HG02852 (cell line): ENCODE measurements at regions not wholly inside any gene's neighbourhood (a gene's known extent, or its start where the extent isn't known, plus 50 kb on each side); places are given as distances from the start of the nearest gene placed in this dataset.

Source experiments
- ATAC-seq: cut with Tn5 transposase; IDR thresholded peaks from one replicate; pipeline ENCODE4 v1.9.1; 2021; ENCODE audit warnings: mild to moderate bottlenecking, moderate library complexity; ENCODE audit not compliant: unreplicated experiment

DNA sequence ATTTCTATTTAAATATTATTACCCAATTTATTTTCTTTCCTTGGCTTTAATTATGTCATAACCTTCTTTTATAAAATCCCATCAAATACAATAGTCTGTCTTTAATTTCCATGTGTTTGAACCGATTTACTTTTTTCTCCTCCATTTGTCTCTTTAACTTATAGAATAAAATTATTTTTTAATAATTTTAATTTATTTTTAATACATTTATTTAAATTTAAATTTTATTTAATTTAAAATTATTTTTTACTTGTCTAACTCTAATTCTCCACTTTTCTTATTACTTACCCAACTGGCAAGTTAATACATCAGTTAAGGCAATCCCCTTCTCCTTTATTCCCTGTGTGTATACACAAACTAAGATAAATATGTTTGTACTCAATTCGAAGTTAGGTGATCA, 817.6 kb upstream of the NR2F2 start:
- no peak for ATAC-seq

DNA sequence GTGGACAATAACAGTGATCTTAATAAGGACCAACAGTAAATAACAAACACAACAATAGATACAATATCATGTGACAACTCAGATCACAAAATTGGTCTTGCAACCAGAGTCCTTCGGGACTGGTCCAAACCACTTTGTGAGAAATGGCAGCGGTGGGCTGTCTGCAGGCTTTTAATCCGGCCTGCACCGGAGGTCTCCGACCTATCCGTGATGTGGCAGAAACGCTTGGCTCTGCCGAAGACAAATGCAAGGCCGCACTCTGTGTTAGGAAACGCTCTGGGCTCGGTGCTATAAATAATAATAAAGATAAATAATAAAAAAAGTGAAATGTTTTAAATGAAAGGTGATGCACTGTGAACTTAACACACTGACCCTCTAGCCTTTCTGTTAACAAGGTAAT, 810.6 kb upstream of the NR2F2 start:
- ATAC-seq: no peak

GRCh38 chr15:95520511-95520910, 810.0 kb upstream of the NR2F2 start:
- no peak for ATAC-seq

DNA sequence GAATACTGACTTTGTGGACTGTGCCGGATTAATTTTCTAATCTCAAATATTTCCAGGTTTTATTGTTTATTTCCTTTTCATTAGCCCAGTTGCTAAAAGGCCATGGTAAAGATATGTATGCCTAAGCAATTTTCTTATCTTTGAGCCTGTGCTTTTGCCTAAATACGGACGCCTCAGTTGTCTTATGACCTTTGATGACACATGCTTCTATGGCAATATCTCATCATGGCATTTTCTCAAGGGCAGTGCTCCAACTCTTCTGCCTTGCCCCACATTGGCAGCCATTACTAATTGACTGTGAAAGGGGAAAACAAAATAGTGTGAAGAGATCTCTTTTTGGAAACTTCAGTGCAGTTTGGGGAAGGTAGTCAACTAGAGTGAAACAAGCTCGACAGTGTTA, 809.6 kb upstream of the NR2F2 start:
- ATAC-seq: no peak

- no peak for ATAC-seq
Observed at GRCh38 chr15:95522533-95522932, 808.0 kb upstream of the NR2F2 start.

GRCh38 chr15:95528920-95529319, 801.6 kb upstream of the NR2F2 start:
- no peak for ATAC-seq

DNA sequence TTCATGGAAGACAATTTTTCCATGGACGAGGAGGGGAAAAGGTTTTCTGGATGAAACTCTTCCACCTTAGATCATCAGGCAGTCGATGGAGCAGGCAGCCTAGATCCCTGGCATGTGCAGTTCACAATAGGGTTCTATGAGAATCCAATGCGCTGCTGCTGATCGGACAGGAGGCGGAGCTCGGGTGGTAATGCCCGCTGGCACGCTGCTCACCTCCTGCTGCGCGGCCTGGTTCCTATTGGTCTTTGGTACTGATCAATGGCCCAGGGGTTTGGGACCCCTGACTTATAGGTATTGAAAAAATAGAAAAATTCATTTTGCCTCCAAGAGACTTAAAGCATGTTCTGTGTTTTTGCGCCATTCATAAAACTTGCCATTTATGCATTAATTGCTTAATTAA, 793.9 kb upstream of the NR2F2 start:
- ATAC-seq: no peak

- no peak for ATAC-seq
Observed at GRCh38 chr15:95538693-95539092, 791.8 kb upstream of the NR2F2 start.

GRCh38 chr15:95541301-95541700, 789.2 kb upstream of the NR2F2 start:
- no peak for ATAC-seq

GRCh38 chr15:95549168-95549738, 781.2 kb upstream of the NR2F2 start:
- no peak for ATAC-seq

- no peak for ATAC-seq
Observed at GRCh38 chr15:95550702-95551101, 779.8 kb upstream of the NR2F2 start.

GRCh38 chr15:95556225-95556624, 774.3 kb upstream of the NR2F2 start:
- ATAC-seq: no peak

- no peak for ATAC-seq
Observed at GRCh38 chr15:95556866-95557225, 773.7 kb upstream of the NR2F2 start.

- no peak for ATAC-seq
Observed at GRCh38 chr15:95557226-95558046, 773.1 kb upstream of the NR2F2 start.

DNA sequence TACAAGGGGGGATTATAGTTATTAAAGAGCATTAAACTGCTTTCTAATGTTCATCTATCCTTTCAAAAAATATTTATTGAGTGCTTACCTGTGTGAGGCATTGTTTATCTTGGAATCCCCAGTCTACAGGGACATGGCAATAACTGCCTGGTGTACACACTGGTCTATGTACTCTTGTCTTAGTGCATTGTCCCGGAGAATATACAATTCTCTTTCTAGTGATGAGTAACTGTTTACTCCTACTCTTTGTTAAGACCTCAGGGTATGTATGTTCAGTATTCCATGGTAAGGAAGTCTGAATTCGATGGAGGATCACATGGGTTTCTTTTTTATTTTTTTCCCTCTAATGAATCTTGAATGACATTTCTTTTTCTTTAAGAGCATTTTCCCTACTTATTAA, 772.4 kb upstream of the NR2F2 start:
- ATAC-seq: no peak

DNA sequence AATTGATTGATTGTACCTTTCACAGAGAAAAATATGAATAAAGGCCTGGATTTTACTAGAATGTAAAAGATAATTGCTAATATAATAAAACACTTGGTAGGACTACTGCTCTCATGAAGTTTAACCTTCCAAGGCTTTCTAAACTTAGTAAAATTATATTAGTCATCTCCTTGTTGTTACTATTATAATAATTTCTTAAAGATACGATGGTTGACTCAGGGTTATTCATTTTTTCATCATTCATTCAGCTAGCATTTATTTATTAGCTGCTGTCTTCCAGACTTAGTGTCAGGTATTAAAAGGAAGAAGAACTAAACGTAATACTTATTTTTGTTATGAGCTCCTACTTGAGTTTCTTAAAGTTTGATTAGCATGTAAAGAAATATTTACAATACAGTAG, 771.6 kb upstream of the NR2F2 start:
- ATAC-seq: no peak

DNA sequence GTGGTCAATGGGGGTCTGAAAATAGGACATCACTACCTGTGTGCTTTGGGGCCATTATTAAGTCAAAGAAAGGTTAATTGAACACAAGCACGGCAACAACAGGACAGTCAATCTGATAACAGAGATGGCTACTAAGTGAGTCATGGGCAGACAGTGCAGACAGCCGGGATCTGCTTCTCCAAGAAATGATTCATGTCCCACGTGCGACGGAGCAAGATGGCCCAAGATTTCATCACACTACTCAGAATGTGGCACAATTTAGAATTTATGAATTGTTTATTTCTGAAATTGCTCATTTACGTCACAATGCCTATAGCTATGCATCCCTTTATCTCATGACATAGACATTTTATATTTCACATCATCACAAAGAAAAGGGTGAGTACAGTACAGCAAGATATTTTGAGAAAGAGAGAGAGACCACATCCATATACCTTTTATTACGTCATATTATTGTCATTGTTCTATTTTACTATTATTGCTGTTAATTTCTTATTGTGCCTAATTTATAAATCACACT, 770.6 kb upstream of the NR2F2 start:
- no peak for ATAC-seq

DNA sequence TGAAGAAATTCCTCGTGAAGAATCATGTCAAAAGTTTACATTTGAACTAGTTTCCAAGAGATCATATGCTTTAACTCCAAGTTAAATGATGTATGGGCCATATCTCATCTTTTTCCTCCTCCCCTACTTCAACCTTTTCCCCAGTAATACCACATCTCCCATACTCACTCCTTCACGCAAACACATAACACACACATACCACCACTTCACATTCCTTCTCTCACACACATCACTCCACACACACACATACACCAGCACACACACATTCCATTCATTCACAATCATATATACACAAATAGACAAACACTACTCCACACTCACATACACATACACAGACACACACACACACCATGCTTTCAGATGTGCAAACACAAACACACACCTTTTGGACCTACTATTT, 769.0 kb upstream of the NR2F2 start:
- no peak for ATAC-seq

DNA sequence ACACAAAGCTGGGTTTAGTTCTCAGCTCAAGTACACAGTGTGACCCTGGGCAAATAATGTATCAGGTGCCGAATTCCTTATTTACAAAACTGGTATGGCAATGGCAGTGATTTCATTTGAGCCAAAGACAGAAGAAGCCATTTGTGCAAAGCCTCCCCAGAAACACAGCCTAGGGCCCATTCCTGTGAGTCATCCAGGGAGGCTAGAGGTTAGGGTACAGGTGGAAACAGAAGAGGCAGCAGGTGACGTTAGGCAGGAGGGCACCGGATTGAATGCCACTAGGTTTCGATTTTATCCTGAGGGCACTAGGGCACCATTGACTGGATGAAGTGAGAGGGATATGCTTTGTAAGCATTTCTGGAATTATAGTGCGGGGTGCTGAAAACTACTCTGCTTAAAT, 766.9 kb upstream of the NR2F2 start:
- ATAC-seq: no peak

DNA sequence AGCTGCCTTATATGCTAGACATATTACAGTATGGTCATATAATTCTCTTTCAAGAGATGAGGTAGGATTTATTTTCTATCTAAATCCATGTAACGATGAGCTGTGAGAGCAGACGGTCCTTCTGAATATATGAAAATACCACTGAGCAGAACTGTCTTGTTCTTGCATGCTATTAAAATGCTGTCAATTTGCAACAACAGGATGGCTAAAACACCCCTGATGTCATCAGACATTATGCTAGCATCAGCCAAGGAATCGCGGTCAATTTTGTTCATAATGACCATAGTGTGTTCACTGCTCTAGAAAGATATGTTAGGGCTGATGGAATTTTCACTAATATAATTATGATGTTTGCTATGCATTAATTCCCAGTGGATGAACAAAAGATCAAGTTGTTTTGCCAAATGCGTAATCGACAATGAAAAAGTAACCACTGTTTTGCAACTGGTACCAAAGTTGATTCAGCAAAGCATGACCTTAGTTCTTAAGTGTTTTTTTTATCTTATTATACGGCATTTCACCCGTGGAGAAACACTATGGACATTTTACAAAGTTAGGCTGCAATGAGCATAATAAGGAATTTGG, 765.4 kb upstream of the NR2F2 start:
- no peak for ATAC-seq

GRCh38 chr15:95565690-95566089, 764.8 kb upstream of the NR2F2 start:
- no peak for ATAC-seq

DNA sequence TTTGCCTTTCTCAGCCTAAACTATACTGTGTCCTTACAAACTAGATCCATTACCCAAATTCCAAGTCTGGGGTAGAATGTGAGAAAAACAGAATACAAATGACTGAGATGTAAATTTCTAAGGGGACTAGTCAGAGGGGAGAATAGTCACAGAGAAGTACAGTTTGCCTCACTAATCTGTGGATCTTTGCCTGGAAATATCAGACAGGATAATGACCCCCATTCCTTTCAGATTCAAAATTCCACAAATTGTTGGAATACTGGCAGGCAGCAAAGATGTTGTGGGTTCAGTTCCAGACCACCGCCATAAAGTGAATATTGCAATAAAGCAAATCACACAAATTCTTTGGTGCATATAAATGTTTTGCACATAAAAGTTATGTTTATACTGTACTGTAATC, 762.8 kb upstream of the NR2F2 start:
- ATAC-seq: no peak
